Omental fat pad (tissue), 3 donors: ENCODE measurements at regions not wholly inside any gene's neighbourhood (a gene's known extent, or its start where the extent isn't known, plus 50 kb on each side); places are given as distances from the start of the nearest gene placed in this dataset.

ENCODE experiments used
- ATAC-seq: fragments of 150-250 bp; one replicate; pipeline ENCODE4 v1.9.1; 2016; ENCODE audit warnings: mild to moderate bottlenecking, moderate library complexity; ENCODE audit not compliant: low FRiP score
- DNase-seq: peaks from one replicate; pipeline ENCODE4 v3.0.0-alpha.2; 2019; ENCODE audit warnings: low spot score
- TF ChIP-seq, protein P1 (sequence below), 3 donors: fragments of 450-650 bp; IDR thresholded peaks; one replicate each; pipeline ENCODE4 v1.5.1; 2016 to 2017; ENCODE audit warnings: antibody characterized with exemption in 3 of 3, mild to moderate bottlenecking in 3 of 3, moderate library complexity in 2 of 3

DNA sequence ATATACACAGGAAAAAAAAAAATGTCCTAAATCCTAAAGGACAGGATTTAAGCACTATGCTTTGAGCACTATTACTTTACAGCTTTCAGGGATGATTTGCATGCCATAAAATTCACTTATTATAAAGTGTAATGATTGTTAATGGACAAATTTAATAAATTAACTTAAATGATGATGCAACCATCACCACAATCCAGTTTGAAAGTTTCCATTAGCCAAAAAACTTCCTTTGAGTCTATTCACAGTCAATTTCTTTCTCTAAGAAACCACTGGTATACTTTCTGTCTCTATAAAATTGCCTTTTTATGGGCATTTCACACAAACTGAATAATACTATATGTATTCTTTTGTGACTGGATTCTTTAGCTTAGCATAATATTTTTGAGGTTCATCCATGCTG lies 111.1 kb upstream of the RIOK3 start:
- TF ChIP-seq, protein P1, sequence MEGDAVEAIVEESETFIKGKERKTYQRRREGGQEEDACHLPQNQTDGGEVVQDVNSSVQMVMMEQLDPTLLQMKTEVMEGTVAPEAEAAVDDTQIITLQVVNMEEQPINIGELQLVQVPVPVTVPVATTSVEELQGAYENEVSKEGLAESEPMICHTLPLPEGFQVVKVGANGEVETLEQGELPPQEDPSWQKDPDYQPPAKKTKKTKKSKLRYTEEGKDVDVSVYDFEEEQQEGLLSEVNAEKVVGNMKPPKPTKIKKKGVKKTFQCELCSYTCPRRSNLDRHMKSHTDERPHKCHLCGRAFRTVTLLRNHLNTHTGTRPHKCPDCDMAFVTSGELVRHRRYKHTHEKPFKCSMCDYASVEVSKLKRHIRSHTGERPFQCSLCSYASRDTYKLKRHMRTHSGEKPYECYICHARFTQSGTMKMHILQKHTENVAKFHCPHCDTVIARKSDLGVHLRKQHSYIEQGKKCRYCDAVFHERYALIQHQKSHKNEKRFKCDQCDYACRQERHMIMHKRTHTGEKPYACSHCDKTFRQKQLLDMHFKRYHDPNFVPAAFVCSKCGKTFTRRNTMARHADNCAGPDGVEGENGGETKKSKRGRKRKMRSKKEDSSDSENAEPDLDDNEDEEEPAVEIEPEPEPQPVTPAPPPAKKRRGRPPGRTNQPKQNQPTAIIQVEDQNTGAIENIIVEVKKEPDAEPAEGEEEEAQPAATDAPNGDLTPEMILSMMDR (IDR thresholded peaks at IDR 0.05), result no peak
- no peak for ATAC-seq

GRCh38 chr18:23342506-23342905 lies 110.6 kb upstream of the RIOK3 start:
- TF ChIP-seq, protein P1 (IDR thresholded peaks at IDR 0.05), result no peak
- DNase-seq (no peak), ATAC-seq (no peak)

More for the DNA sequence above, 111.1 kb upstream of the RIOK3 start:
- DNase-seq, result no peak

- TF ChIP-seq, protein P1 (IDR thresholded peaks at IDR 0.05), result no peak
- no peak for DNase-seq
Measured at GRCh38 chr18:23350188-23350587, 102.9 kb upstream of the RIOK3 start.

GRCh38 chr18:23351521-23351920 lies 101.6 kb upstream of the RIOK3 start:
- TF ChIP-seq, protein P1 (IDR thresholded peaks at IDR 0.05), result no peak
- ATAC-seq (no peak), DNase-seq (no peak)

More at GRCh38 chr18:23350188-23350587, 102.9 kb upstream of the RIOK3 start:
- ATAC-seq, result no peak

DNA sequence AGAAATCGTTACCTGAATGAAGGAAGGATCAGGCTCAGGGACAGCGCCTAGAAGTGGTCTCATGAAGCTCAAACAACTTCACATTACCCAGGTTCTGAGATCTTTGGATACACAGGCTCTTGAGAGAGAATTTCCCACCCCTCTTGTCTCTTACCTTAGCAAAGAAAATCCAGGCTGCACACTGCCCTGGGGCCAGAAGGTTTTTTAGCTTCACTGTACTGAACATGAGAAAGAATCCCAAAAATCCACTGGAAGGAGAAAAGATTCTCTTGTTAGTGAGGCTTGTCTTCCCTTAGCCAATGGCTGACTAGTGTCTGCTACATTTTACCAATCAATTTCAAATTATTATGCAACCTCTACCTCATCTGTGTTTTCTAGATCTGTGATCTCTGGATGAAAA lies 101.0 kb upstream of the RIOK3 start:
- no peak for ATAC-seq
- TF ChIP-seq, protein P1 (IDR thresholded peaks at IDR 0.05), result no peak
- no peak for DNase-seq

DNA sequence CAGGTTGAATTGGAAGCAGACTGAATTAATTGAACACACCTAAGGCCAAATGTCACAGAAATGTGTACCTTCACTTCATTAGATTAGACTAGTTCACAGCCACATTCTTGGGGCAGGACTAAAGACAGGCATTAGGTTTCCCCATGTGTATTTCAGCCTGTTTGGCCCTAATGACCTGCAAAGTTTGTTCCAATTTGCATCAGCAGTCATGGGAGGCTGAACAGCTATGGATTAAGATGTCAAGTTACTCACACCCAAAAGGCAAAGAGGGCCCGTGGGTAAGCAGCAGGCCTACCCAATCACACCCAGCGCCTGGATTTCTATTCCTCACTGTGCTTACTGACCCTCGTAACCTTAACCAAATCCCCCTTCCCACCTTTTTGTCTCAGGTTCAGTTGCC lies 99.6 kb upstream of the RIOK3 start:
- DNase-seq, result no peak
- ATAC-seq, result no peak
- TF ChIP-seq, protein P1 (IDR thresholded peaks at IDR 0.05), result no peak

GRCh38 chr18:23354625-23355024 lies 98.5 kb upstream of the RIOK3 start:
- ATAC-seq, result peak; percentile 70

More at GRCh38 chr18:23354625-23355024, 98.5 kb upstream of the RIOK3 start:
- no peak for DNase-seq
- TF ChIP-seq, protein P1 (IDR thresholded peaks at IDR 0.05), result no peak
